ENCODE measurements at regions not wholly inside any gene's neighbourhood (a gene's known extent, or its start where the extent isn't known, plus 50 kb on each side); places are given as distances from the start of the nearest gene placed in this dataset.

GRCh38 chr17:72344613-72345012, 223.8 kb downstream of the SOX9 start:
- no peak for DNase-seq

DNA sequence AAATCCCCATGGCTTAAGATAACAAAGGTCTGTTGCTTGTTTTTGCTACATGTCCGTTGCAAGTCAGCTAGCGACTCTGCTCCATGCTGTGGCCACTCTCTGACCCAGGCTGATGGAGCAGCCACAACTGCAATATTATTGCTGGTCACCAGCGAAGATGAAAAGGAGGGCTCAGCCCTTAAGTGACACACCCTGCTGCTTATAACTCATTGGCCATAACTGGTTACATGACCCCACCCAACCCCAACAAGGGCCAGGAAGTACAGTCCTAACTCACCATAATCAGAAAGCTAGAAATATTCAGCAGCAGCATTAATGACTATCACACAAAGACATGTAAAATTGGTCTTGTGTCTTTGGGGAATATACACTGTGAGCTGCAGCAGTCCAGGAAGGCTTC, 224.3 kb downstream of the SOX9 start:
- DNase-seq = no peak

DNA sequence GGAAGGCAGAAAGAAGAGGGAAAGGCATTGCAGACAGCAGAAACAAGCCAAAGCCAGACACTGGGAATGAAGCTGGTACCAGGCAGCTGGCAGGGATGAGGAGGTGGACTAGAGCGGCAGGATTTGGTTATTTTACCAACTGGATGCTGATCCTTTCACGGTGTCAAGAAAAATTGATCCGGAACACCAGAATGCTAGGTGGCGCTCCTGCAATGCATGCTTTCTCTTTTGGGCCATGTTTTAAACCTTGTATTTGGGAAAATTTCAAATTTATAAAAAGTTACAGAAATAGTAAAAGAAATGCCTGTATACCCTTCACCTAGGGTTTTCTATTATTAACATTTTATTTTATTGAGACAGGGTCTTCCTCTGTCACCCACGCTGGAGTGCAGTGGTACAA, 224.7 kb downstream of the SOX9 start:
- DNase-seq = no peak

DNA sequence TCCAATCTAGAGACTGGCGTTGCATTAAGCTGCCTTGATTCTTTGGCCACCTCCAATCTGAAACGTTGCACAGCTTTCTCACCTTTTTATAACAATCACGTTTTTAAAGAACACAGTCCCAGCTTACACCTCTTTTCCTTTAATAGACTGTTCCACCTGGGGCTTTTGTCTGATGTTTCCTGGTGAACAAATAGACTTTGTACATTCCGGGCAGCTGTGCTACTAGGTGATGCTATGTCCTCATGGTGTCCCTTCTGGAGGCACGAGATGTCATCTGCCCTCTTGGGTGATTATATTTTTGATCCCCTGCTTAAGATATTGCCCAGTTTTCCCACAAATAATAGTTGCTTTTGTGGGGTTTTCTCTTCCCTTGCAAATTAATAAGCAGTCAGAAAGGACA, 225.5 kb downstream of the SOX9 start:
- no peak for DNase-seq

- DNase-seq = no peak
Observed at GRCh38 chr17:72349011-72349410, 228.2 kb downstream of the SOX9 start.

- DNase-seq = no peak
Observed at GRCh38 chr17:72349491-72349995, 228.7 kb downstream of the SOX9 start.

DNA sequence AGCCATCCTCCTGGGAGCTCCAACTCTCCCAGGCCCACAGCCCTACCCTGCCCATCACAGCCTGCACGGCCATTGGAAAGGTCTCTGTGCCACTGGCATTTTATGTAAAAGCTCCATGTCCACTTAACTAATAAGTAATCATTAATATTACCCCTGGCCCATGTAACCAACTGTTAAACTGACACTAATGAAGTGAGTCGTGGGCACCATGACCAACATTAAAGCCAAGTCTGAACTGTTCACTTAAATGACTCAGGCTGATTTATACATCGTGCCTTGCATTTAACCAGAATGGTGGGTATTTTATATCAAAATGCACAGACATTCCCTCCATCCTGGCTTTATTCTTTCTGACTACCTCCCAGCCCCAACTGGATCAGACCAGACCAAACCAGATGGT, 229.3 kb downstream of the SOX9 start:
- DNase-seq = no peak

- no peak for DNase-seq
Observed at GRCh38 chr17:72351365-72351764, 230.5 kb downstream of the SOX9 start.

DNA sequence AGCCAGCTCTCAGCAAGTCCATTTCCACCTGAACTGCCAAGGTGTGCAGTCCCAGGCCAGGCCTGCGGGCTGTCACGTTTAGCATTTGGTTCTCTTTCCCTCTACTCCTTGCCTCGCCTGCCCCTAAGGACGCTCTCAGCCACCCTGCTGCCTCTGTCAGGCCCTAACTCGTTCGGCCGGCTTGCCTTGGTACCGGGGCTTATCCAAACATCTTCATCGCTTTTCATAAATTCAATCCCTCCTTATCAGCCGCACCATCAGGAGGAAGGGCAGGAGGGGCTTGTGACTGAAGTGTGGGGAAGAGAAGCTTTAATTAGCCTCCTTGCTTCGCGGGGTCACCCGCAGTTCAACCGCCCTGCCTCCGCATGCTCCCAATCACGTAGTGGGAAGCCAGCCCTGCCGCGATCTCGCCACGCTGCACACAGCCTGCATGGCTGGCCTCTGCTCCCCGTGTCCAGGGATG, 231.1 kb downstream of the SOX9 start:
- DNase-seq = no peak

- no peak for DNase-seq
Observed at GRCh38 chr17:72353502-72353901, 232.7 kb downstream of the SOX9 start.

- DNase-seq = no peak
Observed at GRCh38 chr17:72354071-72354470, 233.3 kb downstream of the SOX9 start.

DNA sequence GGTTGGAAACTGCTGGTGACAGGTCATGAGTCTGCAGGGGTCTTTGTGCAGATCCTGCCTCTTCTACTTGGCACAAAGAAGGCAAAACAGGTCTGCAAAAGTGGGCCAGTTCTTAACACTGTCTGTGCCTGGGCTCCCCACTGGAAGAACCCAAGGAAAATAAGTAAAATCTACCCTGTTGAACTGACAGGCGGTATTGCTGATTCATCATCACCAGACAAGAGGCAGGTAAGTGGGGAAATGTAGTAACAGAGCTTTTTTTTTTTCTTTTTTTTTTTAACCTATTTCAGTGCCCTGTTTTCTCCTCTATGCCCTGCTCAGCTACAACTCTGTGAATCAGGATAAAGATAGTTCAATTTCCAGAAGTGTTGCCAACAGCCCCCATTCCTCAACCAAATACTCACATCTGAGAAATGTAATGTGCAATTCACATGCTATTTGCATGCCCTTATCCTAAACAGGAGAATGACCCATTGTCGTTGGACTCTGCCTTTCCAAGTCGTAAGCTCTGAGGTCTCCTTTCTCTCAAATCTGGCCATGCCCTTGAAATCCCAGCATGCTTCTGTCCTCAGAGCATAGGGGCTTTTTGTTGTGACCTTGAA, 237.0 kb downstream of the SOX9 start:
- no peak for DNase-seq

DNA sequence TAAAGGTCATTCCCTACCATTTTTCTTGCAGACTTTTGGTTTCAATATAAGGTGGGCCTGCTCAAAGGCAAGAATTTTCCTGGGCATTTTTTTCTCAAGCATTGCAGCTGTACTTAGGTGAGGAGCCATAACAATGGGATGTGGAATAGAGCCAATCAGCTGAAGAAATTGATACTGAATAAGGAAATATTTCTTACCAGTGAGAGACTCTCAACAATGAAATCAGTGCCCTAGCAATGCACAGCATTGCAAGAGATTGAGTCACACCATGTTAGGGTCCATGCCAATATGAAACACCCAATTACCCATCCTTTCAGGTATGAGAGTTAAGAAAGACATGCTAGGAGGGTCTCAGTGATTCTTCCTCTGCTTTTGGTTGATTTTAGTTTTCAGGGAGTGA, 237.6 kb downstream of the SOX9 start:
- peak in 1 of 2 experiments; percentile 35 for DNase-seq

GRCh38 chr17:72359274-72359673, 238.5 kb downstream of the SOX9 start:
- DNase-seq = no peak

DNA sequence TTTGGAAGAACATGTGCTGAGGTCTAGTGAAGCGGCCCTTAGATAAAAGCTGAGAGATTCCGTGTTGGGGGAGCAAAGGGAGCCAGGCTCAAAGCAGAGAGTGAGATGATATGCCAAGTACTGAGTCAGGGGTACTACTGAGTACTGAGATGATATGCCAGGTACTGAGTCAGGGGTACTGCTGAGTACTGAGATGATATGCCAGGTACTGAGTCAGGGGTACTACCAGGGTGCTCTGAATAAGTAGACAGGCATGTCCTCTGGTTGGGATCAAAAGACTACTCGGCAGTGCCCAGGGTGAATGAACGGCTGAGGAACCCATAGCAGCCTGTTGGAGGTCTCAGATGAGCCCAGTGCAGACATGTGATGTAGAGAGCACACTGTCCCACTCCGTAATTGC, 239.0 kb downstream of the SOX9 start:
- no peak for DNase-seq

- DNase-seq = no peak
Observed at GRCh38 chr17:72360386-72360940, 239.6 kb downstream of the SOX9 start.

GRCh38 chr17:72361892-72362291, 241.1 kb downstream of the SOX9 start:
- DNase-seq = no peak

GRCh38 chr17:72362376-72363088, 241.7 kb downstream of the SOX9 start:
- peak in 1 of 2 experiments; percentile 18 for DNase-seq

GRCh38 chr17:72363089-72363610, 242.3 kb downstream of the SOX9 start:
- DNase-seq = no peak

DNA sequence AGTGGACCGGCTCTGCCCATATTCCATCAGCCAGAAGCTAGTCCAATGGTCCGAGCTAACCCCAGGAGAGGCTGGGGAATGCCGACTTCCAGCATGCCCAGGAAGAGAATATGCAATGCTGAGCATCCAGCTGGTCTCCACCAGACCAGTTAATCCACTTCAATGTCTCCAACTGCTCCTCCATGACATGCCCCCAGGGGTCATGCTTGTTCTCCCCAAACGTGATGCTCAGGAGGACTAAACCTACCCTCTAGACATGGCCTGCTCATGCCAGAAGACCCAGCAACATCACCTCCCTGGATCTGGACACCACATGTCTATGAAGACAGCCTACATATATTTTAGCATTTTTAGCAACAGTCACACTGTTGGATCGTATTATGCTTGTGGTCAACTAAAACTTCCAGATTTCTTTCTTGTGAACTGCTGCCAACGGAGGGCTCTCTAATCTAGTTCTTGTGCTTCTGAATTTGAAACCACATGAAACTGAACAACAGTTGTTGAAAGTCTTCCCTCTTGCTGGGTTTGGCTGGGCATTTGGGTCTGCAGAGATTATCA, 245.1 kb downstream of the SOX9 start:
- DNase-seq = no peak

DNA sequence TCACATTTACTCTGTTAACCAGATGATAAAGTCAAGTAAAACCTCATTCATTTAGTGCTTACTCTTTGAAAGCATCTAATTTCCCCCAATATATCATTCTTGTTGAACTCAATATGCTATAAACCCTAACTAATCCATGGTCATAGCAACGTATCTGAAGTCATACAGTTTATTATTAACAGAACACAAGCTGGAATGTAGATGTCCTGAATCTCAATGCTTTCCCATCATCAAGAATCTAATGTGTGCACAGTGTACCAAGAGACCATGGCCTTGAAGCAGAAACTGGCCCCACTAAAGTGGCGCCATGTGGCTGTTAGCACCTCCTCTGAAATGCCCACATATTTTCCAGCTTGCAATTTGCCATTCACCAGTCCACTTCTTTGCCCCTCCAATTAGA, 245.8 kb downstream of the SOX9 start:
- DNase-seq = no peak

GRCh38 chr17:72368191-72368590, 247.4 kb downstream of the SOX9 start:
- DNase-seq = no peak

DNA sequence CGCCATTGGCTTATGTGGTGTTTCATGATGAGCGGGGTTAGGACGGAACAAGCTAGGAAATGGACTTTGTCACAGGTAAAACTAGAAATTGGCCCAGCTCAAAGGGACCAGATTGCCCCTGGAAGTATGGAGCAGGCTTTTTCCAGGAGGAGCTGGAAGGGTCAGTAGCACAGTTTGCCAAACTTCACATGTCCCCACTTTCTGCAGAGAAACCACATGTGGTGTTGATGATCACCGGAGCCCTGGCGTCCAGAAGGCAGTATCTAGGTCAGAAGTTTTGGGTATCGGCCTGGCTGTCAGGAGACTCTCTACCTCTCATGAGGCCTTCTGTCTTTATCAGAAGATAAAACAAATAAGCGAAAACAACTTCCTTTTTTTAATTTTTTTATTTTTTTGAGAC, 248.5 kb downstream of the SOX9 start:
- no peak for DNase-seq

DNA sequence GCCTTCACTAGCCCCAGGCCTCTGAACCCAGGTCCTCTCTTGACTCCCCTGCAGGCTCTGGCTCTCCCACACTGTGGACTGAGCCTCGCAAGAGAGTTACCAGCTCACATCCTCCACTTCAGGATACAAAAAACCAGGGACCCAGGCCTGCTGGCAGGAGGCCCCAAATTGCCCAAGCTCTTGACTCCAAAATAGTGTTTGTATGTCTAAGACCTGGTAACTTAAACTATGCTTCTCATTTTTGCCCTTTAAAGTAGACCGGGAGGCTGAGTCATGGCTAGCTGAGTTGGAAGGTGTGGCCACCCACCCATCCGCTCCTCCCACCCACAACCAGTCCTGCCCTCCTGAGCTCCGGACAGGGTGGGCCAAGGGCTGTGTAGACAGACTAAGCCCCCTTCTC, 250.0 kb downstream of the SOX9 start:
- no peak for DNase-seq

All from SW 1271 (cell line).